ENCODE measurements at regions not wholly inside any gene's neighbourhood (a gene's known extent, or its start where the extent isn't known, plus 50 kb on each side); places are given as distances from the start of the nearest gene placed in this dataset.

GRCh38 chrX:98263135-98263534, 1379.4 kb downstream of the RPA4 start:
- H3K4me1 ChIP-seq (ENCODE audit: insufficient read depth, low read length, poor library complexity, severe bottlenecking), result no peaks in the 10 kb centered on the region
- ChIA-PET CTCF (ENCODE audit: unreplicated experiment) (no interaction called here), POLR2A (interaction anchor here (0.6 kb wide), 1 partner anchor 180 kb away, joined by 4 read pairs; no protein-coding TSS in a partner anchor)
- H2AFZ ChIP-seq (ENCODE audit: low read length), result no peak overlapping the region
- no peaks in the 10 kb centered on the region for H3K36me3 ChIP-seq (ENCODE audit: insufficient read depth, low read length)
- no peaks in the 10 kb centered on the region for H3K9me3 ChIP-seq (ENCODE audit: low read length)
- no peak overlapping the region for H3K4me3 ChIP-seq (ENCODE audit: low read depth, low read length, poor library complexity, severe bottlenecking)
- no peaks in the 10 kb centered on the region for H4K20me1 ChIP-seq (ENCODE audit: insufficient read depth, low read length)
- H3K79me2 ChIP-seq (ENCODE audit: insufficient read depth, low read depth, low read length), result no peaks in the 10 kb centered on the region
- no peak overlapping the region for H3K27ac ChIP-seq (ENCODE audit: low read depth, low read length, poor library complexity, severe bottlenecking)
- intact Hi-C loops (cut with micrococcal nuclease; ENCODE audit: unreplicated experiment), result no loop called here
- no peak overlapping the region for H3K4me2 ChIP-seq (ENCODE audit: low read length)
- no peaks in the 10 kb centered on the region for H3K9me2 ChIP-seq (ENCODE audit: insufficient read depth, low read length)
- no peak for TF ChIP-seq EZH2phosphoT487 (IDR thresholded peaks at IDR 0.05; ENCODE audit: borderline replicate concordance, low read depth, low read length)
- no peak for TF ChIP-seq CTCF (conservative IDR thresholded peaks at IDR 0.05; ENCODE audit: low read length)
- no peak for DNase-seq (ENCODE audit: low spot score)
- no TSS peak for BruUV-seq (replicated peaks)

GRCh38 chrX:98289726-98290125, 1406.0 kb downstream of the RPA4 start:
- Histone ChIP-seq H3K36me3 (ENCODE audit: insufficient read depth, low read length) (no peaks in the 10 kb centered on the region), H4K20me1 (ENCODE audit: insufficient read depth, low read length) (no peaks in the 10 kb centered on the region), H3K4me2 (ENCODE audit: low read length) (no peak overlapping the region), H3K9me3 (ENCODE audit: low read length) (no peaks in the 10 kb centered on the region), H3K9me2 (ENCODE audit: insufficient read depth, low read length) (no peaks in the 10 kb centered on the region), H3K79me2 (ENCODE audit: insufficient read depth, low read depth, low read length) (no peaks in the 10 kb centered on the region), H3K4me1 (ENCODE audit: insufficient read depth, low read length, poor library complexity, severe bottlenecking) (no peaks in the 10 kb centered on the region), H2AFZ (ENCODE audit: low read length) (no peak overlapping the region), H3K4me3 (ENCODE audit: low read depth, low read length, poor library complexity, severe bottlenecking) (no peak overlapping the region), H3K27ac (ENCODE audit: low read depth, low read length, poor library complexity, severe bottlenecking) (no peak overlapping the region)
- BruUV-seq (replicated peaks), result no TSS peak
- DNase-seq (ENCODE audit: low spot score), result no peak
- POLR2A ChIA-PET, result interaction anchor here (0.6 kb wide), 1 partner anchor 396 kb away, joined by 3 read pairs; no protein-coding TSS in a partner anchor
- CTCF ChIA-PET (ENCODE audit: unreplicated experiment), result no interaction called here
- intact Hi-C loops (cut with micrococcal nuclease; ENCODE audit: unreplicated experiment), result no loop called here
- TF ChIP-seq CTCF (conservative IDR thresholded peaks at IDR 0.05; ENCODE audit: low read length), result no peak
- TF ChIP-seq EZH2phosphoT487 (IDR thresholded peaks at IDR 0.05; ENCODE audit: borderline replicate concordance, low read depth, low read length), result no peak

GRCh38 chrX:98294310-98294709, 1410.6 kb downstream of the RPA4 start:
- Histone ChIP-seq H3K27ac (ENCODE audit: low read depth, low read length, poor library complexity, severe bottlenecking) (no peak overlapping the region), H3K36me3 (ENCODE audit: insufficient read depth, low read length) (no peaks in the 10 kb centered on the region), H2AFZ (ENCODE audit: low read length) (no peak overlapping the region), H3K4me2 (ENCODE audit: low read length) (no peak overlapping the region), H3K9me2 (ENCODE audit: insufficient read depth, low read length) (no peaks in the 10 kb centered on the region), H3K79me2 (ENCODE audit: insufficient read depth, low read depth, low read length) (no peaks in the 10 kb centered on the region), H3K4me3 (ENCODE audit: low read depth, low read length, poor library complexity, severe bottlenecking) (no peak overlapping the region), H3K9me3 (ENCODE audit: low read length) (no peaks in the 10 kb centered on the region), H3K4me1 (ENCODE audit: insufficient read depth, low read length, poor library complexity, severe bottlenecking) (no peaks in the 10 kb centered on the region), H4K20me1 (ENCODE audit: insufficient read depth, low read length) (no peaks in the 10 kb centered on the region)
- ChIA-PET POLR2A (no interaction called here), CTCF (ENCODE audit: unreplicated experiment) (no interaction called here)
- BruUV-seq (replicated peaks), result no TSS peak
- intact Hi-C loops (cut with micrococcal nuclease; ENCODE audit: unreplicated experiment), result no loop called here
- no peak for DNase-seq (ENCODE audit: low spot score)
- TF ChIP-seq CTCF (conservative IDR thresholded peaks at IDR 0.05; ENCODE audit: low read length), result no peak
